SK-N-SH treated with all-trans-retinoic acid at 6 μM for 48 hours (cell line): ENCODE measurements at regions not wholly inside any gene's neighbourhood (a gene's known extent, or its start where the extent isn't known, plus 50 kb on each side); places are given as distances from the start of the nearest gene placed in this dataset.

ENCODE experiments used
- ATAC-seq: fragments of 200-7000 bp; cut with Tn5 transposase; 3 replicates; pipeline ENCODE4 v1.9.1; 2020; ENCODE audit warnings: mild to moderate bottlenecking, moderate library complexity
- ARNTL ChIP-seq: fragments of 450-650 bp; formaldehyde crosslinking; IDR thresholded peaks from 2 replicates; pipeline ENCODE4 v1.5.0; 2020; ENCODE audit warnings: low read depth, mild to moderate bottlenecking, moderate library complexity, borderline replicate concordance
- BACH2 ChIP-seq: fragments of 250-450 bp; sonication (Bioruptor Pico); IDR thresholded peaks from 2 replicates; pipeline ENCODE4 v1.9.0; 2021; ENCODE audit warnings: mild to moderate bottlenecking, borderline replicate concordance
- CREB5 ChIP-seq: fragments of 250-450 bp; sonication (Bioruptor Pico); IDR thresholded peaks from 2 replicates; pipeline ENCODE4 v1.5.1; 2020; ENCODE audit warnings: low read depth, mild to moderate bottlenecking, moderate library complexity
- CSDC2 ChIP-seq: fragments of 250-450 bp; sonication (Bioruptor Pico); IDR thresholded peaks from 2 replicates; pipeline ENCODE4 v1.5.0; 2020; ENCODE audit warnings: mild to moderate bottlenecking, moderate library complexity
- CSRNP3 ChIP-seq: fragments of 250-450 bp; sonication (Bioruptor Pico); IDR thresholded peaks from 2 replicates; pipeline ENCODE4 v1.5.1; 2021; ENCODE audit warnings: mild to moderate bottlenecking, moderate library complexity
- ESRRG ChIP-seq: fragments of 250-450 bp; sonication (Bioruptor Pico); IDR thresholded peaks from 2 replicates; pipeline ENCODE4 v1.6.1; 2021; ENCODE audit warnings: mild to moderate bottlenecking
- GLIS3 ChIP-seq: fragments of 250-450 bp; sonication (Bioruptor Pico); IDR thresholded peaks from 2 replicates; pipeline ENCODE4 v1.5.0; 2020; ENCODE audit warnings: mild to moderate bottlenecking, moderate library complexity
- ISL1 ChIP-seq: fragments of 250-450 bp; sonication (Bioruptor Pico); IDR thresholded peaks from 2 replicates; pipeline ENCODE4 v2.1.2; 2022; ENCODE audit warnings: mild to moderate bottlenecking, moderate library complexity
- OSR1 ChIP-seq: fragments of 250-450 bp; sonication (Bioruptor Pico); IDR thresholded peaks from 2 replicates; pipeline ENCODE4 v1.8.0; 2022; ENCODE audit warnings: moderate library complexity, mild to moderate bottlenecking, inconsistent platforms
- PATZ1 ChIP-seq: fragments of 250-450 bp; sonication (Bioruptor Pico); IDR thresholded peaks from 2 replicates; pipeline ENCODE4 v1.8.0; 2020; ENCODE audit warnings: mild to moderate bottlenecking, moderate library complexity, borderline replicate concordance
- PPARA ChIP-seq: fragments of 250-450 bp; sonication (Bioruptor Pico); IDR thresholded peaks from 2 replicates; pipeline ENCODE4 v1.5.0; 2020; ENCODE audit warnings: mild to moderate bottlenecking, borderline replicate concordance
- RARB ChIP-seq: fragments of 250-450 bp; sonication (Bioruptor Pico); IDR thresholded peaks from 2 replicates; pipeline ENCODE4 v1.8.0; 2021; ENCODE audit warnings: mild to moderate bottlenecking, moderate library complexity
- SNAI2 ChIP-seq: fragments of 250-450 bp; sonication (Bioruptor Pico); IDR thresholded peaks from 2 replicates; pipeline ENCODE4 v1.5.0; 2020; ENCODE audit warnings: mild to moderate bottlenecking, moderate library complexity
- TCF4 ChIP-seq: fragments of 250-450 bp; sonication (Bioruptor Pico); IDR thresholded peaks from 2 replicates; pipeline ENCODE4 v1.8.0; 2021; ENCODE audit warnings: mild to moderate bottlenecking, moderate library complexity, borderline replicate concordance
- TOX ChIP-seq: fragments of 250-450 bp; sonication (Bioruptor Pico); IDR thresholded peaks from 2 replicates; pipeline ENCODE4 v1.8.0; 2021; ENCODE audit warnings: mild to moderate bottlenecking, moderate library complexity, borderline replicate concordance
- TSHZ2 ChIP-seq: fragments of 250-450 bp; sonication (Bioruptor Pico); IDR thresholded peaks from 2 replicates; pipeline ENCODE4 v1.5.0; 2020; ENCODE audit warnings: mild to moderate bottlenecking, moderate library complexity
- ZC3H10 ChIP-seq: fragments of 250-450 bp; sonication (Bioruptor Pico); IDR thresholded peaks from 2 replicates; pipeline ENCODE4 v1.5.1; 2021; ENCODE audit warnings: mild to moderate bottlenecking, moderate library complexity
- ZFP3 ChIP-seq: fragments of 250-450 bp; sonication (Bioruptor Pico); IDR thresholded peaks from 2 replicates; pipeline ENCODE4 v1.5.0; 2020; ENCODE audit warnings: mild to moderate bottlenecking, moderate library complexity
- ZFP30 ChIP-seq: fragments of 450-650 bp; formaldehyde crosslinking; IDR thresholded peaks from 2 replicates; pipeline ENCODE4 v1.5.0; 2022; ENCODE audit warnings: mild to moderate bottlenecking, moderate library complexity
- ZNF565 ChIP-seq: fragments of 450-650 bp; formaldehyde crosslinking; conservative IDR thresholded peaks from 2 replicates; pipeline ENCODE4 v1.5.0; 2020; ENCODE audit warnings: low read depth, mild to moderate bottlenecking, moderate library complexity
- ZNF70 ChIP-seq: fragments of 450-650 bp; formaldehyde crosslinking; IDR thresholded peaks from 2 replicates; pipeline ENCODE4 v1.5.0; 2020; ENCODE audit warnings: mild to moderate bottlenecking, moderate library complexity
- ZNF8 ChIP-seq: fragments of 450-650 bp; formaldehyde crosslinking; IDR thresholded peaks from 2 replicates; pipeline ENCODE4 v1.5.0; 2020; ENCODE audit warnings: mild to moderate bottlenecking, moderate library complexity

- TF ChIP-seq TOX (CRISPR knock-in tag) (no peak), ESRRG (CRISPR knock-in tag) (no peak), OSR1 (CRISPR knock-in tag) (no peak), TSHZ2 (CRISPR knock-in tag) (no peak), PATZ1 (no peak), CREB5 (no peak), SNAI2 (no peak), ISL1 (CRISPR knock-in tag) (no peak), RARB (CRISPR knock-in tag) (no peak), ZNF8 (CRISPR knock-in tag) (no peak), ZFP30 (no peak), TCF4 (CRISPR knock-in tag) (no peak), ZFP3 (CRISPR knock-in tag) (no peak), CSDC2 (CRISPR knock-in tag) (no peak), PPARA (CRISPR knock-in tag) (no peak), BACH2 (CRISPR knock-in tag) (no peak), ZNF565 (CRISPR knock-in tag) (no peak), ARNTL (no peak), GLIS3 (CRISPR knock-in tag) (no peak), ZNF70 (CRISPR knock-in tag) (no peak)
- ATAC-seq = no peak
Measured at GRCh38 chr13:111922086-111922485, 144.9 kb upstream of the SOX1 start.

- TF ChIP-seq ZNF8 (CRISPR knock-in tag) (no peak), ESRRG (CRISPR knock-in tag) (no peak), GLIS3 (CRISPR knock-in tag) (no peak), ZNF565 (CRISPR knock-in tag) (no peak), PATZ1 (no peak), ZNF70 (CRISPR knock-in tag) (no peak), SNAI2 (no peak), ZC3H10 (CRISPR knock-in tag) (no peak), RARB (CRISPR knock-in tag) (no peak), CSRNP3 (no peak), CREB5 (no peak)
- ATAC-seq = no peak
Measured at GRCh38 chr13:111923439-111923838, 143.5 kb upstream of the SOX1 start.
